ENCODE measurements at regions not wholly inside any gene's neighbourhood (a gene's known extent, or its start where the extent isn't known, plus 50 kb on each side); places are given as distances from the start of the nearest gene placed in this dataset.

- H3K4me3 ChIP-seq (ENCODE audit: control insufficient read depth, low read depth, low read length): no peak overlapping the region
- TF ChIP-seq, protein P1, sequence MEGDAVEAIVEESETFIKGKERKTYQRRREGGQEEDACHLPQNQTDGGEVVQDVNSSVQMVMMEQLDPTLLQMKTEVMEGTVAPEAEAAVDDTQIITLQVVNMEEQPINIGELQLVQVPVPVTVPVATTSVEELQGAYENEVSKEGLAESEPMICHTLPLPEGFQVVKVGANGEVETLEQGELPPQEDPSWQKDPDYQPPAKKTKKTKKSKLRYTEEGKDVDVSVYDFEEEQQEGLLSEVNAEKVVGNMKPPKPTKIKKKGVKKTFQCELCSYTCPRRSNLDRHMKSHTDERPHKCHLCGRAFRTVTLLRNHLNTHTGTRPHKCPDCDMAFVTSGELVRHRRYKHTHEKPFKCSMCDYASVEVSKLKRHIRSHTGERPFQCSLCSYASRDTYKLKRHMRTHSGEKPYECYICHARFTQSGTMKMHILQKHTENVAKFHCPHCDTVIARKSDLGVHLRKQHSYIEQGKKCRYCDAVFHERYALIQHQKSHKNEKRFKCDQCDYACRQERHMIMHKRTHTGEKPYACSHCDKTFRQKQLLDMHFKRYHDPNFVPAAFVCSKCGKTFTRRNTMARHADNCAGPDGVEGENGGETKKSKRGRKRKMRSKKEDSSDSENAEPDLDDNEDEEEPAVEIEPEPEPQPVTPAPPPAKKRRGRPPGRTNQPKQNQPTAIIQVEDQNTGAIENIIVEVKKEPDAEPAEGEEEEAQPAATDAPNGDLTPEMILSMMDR (conservative IDR thresholded peaks at IDR 0.05; ENCODE audit: control insufficient read depth, insufficient read depth, low read depth, low read length): no peak
- no peak for DNase-seq (ENCODE audit: low read depth)
Measured at GRCh38 chr2:14536976-14537375, 95.5 kb upstream of the LRATD1 start.

- DNase-seq (ENCODE audit: low read depth): peak; percentile 9
- TF ChIP-seq, protein P1 (conservative IDR thresholded peaks at IDR 0.05; ENCODE audit: control insufficient read depth, insufficient read depth, low read depth, low read length): no peak
- no peak overlapping the region for H3K4me3 ChIP-seq (ENCODE audit: control insufficient read depth, low read depth, low read length)
Measured at GRCh38 chr2:14540015-14540414, 92.5 kb upstream of the LRATD1 start.

- DNase-seq (ENCODE audit: low read depth): no peak
- H3K4me3 ChIP-seq (ENCODE audit: control insufficient read depth, low read depth, low read length): no peak overlapping the region
- TF ChIP-seq, protein P1 (conservative IDR thresholded peaks at IDR 0.05; ENCODE audit: control insufficient read depth, insufficient read depth, low read depth, low read length): no peak
Measured at GRCh38 chr2:14543284-14543683, 89.2 kb upstream of the LRATD1 start.

GRCh38 chr2:14544247-14544646 is 88.3 kb upstream of the LRATD1 start:
- TF ChIP-seq, protein P1 (conservative IDR thresholded peaks at IDR 0.05; ENCODE audit: control insufficient read depth, insufficient read depth, low read depth, low read length): no peak
- DNase-seq (ENCODE audit: low read depth): no peak

DNA sequence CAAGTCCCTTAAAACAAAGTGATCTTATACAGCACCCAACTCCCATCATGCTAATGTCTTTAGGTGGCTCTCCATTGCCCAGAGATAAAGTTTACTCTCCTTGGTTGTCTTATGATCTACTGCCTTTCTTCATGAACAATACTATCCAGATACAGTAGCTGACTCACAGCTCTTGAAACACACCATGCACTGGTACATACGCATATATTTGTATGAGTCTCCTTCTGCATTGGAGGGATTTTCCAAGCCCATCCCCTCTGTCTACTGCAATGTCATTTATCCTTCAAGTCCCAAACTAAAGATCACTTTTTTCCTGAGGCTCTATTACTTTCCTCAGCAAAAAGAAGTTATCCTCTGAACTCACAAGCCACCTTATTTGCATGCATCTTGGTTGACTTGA is 84.7 kb upstream of the LRATD1 start:
- DNase-seq (ENCODE audit: low read depth): no peak
- no peak overlapping the region for H3K4me3 ChIP-seq (ENCODE audit: control insufficient read depth, low read depth, low read length)
- TF ChIP-seq, protein P1 (conservative IDR thresholded peaks at IDR 0.05; ENCODE audit: control insufficient read depth, insufficient read depth, low read depth, low read length): no peak

More at GRCh38 chr2:14544247-14544646, 88.3 kb upstream of the LRATD1 start:
- H3K4me3 ChIP-seq (ENCODE audit: control insufficient read depth, low read depth, low read length): no peak overlapping the region

GRCh38 chr2:14550658-14551057 is 81.9 kb upstream of the LRATD1 start:
- no peak overlapping the region for H3K4me3 ChIP-seq (ENCODE audit: control insufficient read depth, low read depth, low read length)
- DNase-seq (ENCODE audit: low read depth): no peak
- TF ChIP-seq, protein P1 (conservative IDR thresholded peaks at IDR 0.05; ENCODE audit: control insufficient read depth, insufficient read depth, low read depth, low read length): no peak

GRCh38 chr2:14551069-14551468 is 81.4 kb upstream of the LRATD1 start:
- TF ChIP-seq, protein P1 (conservative IDR thresholded peaks at IDR 0.05; ENCODE audit: control insufficient read depth, insufficient read depth, low read depth, low read length): no peak
- no peak overlapping the region for H3K4me3 ChIP-seq (ENCODE audit: control insufficient read depth, low read depth, low read length)
- DNase-seq (ENCODE audit: low read depth): no peak

All from fibroblast of mammary gland (primary cell).